K562 (cell line): ENCODE measurements at regions not wholly inside any gene's neighbourhood (a gene's known extent, or its start where the extent isn't known, plus 50 kb on each side); places are given as distances from the start of the nearest gene placed in this dataset.

ENCODE experiments used
- ATAC-seq: fragments of 200-7000 bp; cut with Tn5 transposase; 3 replicates; pipeline ENCODE4 v1.9.1; 2020; ENCODE audit warnings: moderate library complexity
- BruUV-seq: library from RNA; stranded (reverse); fragments of 400-500 nt; replicated peaks from 2 replicates; lab custom pipeline; 2021; lab: Mats Ljungman, UMichigan
- CTCF ChIA-PET: fragments of 300-600 bp; formaldehyde crosslinking; extraction: SDS; loops from one replicate; lab custom pipeline; 2021; ENCODE audit warnings: low intra/inter-chr PET ratio; lab: Yijun Ruan, JAX
- POLR2A ChIA-PET: fragments of 300-600, 350-650 bp; sonication (Branson Sonifier 250); formaldehyde crosslinking; extraction: SDS; loops from one replicate; lab custom pipeline; 2021; ENCODE audit warnings: antibody characterized with exemption, inconsistent platforms; lab: Yijun Ruan, JAX
- DNase-seq, 4 experiments: peaks; one replicate each; pipeline versions ENCODE4 v3.0.0 to v3.0.0-alpha.2; 2011 to 2018; ENCODE audit warnings: low spot score in 3 of 4, mixed read lengths in 3 of 4; ENCODE audit errors: extremely low read depth in 1 of 4
- FAIRE-seq: peaks from 2 replicates; lab custom pipeline; 2011; peaks lifted over from hg19 to GRCh38; lab: Jason Lieb, UNC
- H2AFZ ChIP-seq: 2 replicates; pipeline ENCODE4 v1.6.0; 2011; ENCODE audit warnings: low read depth, low read length, control low read depth, inconsistent platforms
- H3K27ac ChIP-seq: fragments of 200-600 bp; 3 replicates; pipeline ENCODE4 v1.8.0; 2011; ENCODE audit warnings: low read depth, mild to moderate bottlenecking, control low read depth, inconsistent platforms, low read length, moderate library complexity, mixed read lengths; ENCODE audit errors: extremely low read depth
- H3K27me3 ChIP-seq, 2 experiments: fragments of 300-600 bp in 1 of 2; 2 replicates in 1 of 2; 3 replicates in 1 of 2; pipeline versions ENCODE4 v1.6.0 to v1.8.0; 2011; ENCODE audit warnings: inconsistent platforms in 2 of 2, low read length in 2 of 2, mild to moderate bottlenecking in 1 of 2, mixed read lengths in 1 of 2, moderate library complexity in 1 of 2; ENCODE audit not compliant: control insufficient read depth in 2 of 2, insufficient read depth in 2 of 2
- H3K36me3 ChIP-seq: fragments of 300-600 bp; 3 replicates; pipeline ENCODE4 v1.8.0; 2011; ENCODE audit warnings: mild to moderate bottlenecking, low read length, inconsistent platforms; ENCODE audit not compliant: control insufficient read depth, insufficient read depth
- H3K4me1 ChIP-seq, 2 experiments: fragments of 200-600 bp in 1 of 2; replicated peaks in 1 of 2; 2 replicates in 1 of 2; 3 replicates in 1 of 2; pipeline versions ENCODE4 v1.5.1 to v1.8.0; 2011; ENCODE audit warnings: inconsistent platforms in 2 of 2, low read length in 2 of 2, mild to moderate bottlenecking in 1 of 2, mixed read lengths in 1 of 2, moderate library complexity in 1 of 2; ENCODE audit not compliant: control insufficient read depth in 2 of 2, insufficient read depth in 2 of 2
- H3K4me2 ChIP-seq: 2 replicates; pipeline ENCODE4 v1.6.1; 2011; ENCODE audit warnings: low read length, control low read depth, inconsistent platforms, mixed read lengths; ENCODE audit not compliant: insufficient read depth
- H3K4me3 ChIP-seq: fragments of 200-600 bp; sonication (generic), shearing (Covaris generic); 2 replicates; pipeline ENCODE4 v1.5.1; 2016; ENCODE audit warnings: control low read depth, inconsistent platforms
- H3K79me2 ChIP-seq: fragments of 200-600 bp; 3 replicates; pipeline ENCODE4 v1.8.0; 2011; ENCODE audit warnings: low read length, inconsistent platforms; ENCODE audit not compliant: control insufficient read depth, insufficient read depth
- H3K9ac ChIP-seq, 2 experiments: 2 replicates each; pipeline versions ENCODE4 v1.6.0 to v1.6.1; 2011; ENCODE audit warnings: low read depth in 2 of 2, low read length in 2 of 2, control low read depth in 1 of 2, inconsistent platforms in 1 of 2, mild to moderate bottlenecking in 1 of 2, mixed read lengths in 1 of 2; ENCODE audit not compliant: insufficient read depth in 1 of 2
- H3K9me1 ChIP-seq: one replicate; pipeline ENCODE4 v1.6.0; 2011; ENCODE audit warnings: inconsistent platforms, mild to moderate bottlenecking, low read length, moderate library complexity; ENCODE audit not compliant: control insufficient read depth, insufficient read depth
- H3K9me3 ChIP-seq: replicated peaks from 2 replicates; pipeline ENCODE4 v1.5.1; 2011; ENCODE audit warnings: low read depth, low read length, inconsistent platforms; ENCODE audit not compliant: control insufficient read depth, insufficient read depth
- H4K20me1 ChIP-seq: replicated peaks from 2 replicates; pipeline ENCODE4 v1.6.1; 2011; ENCODE audit warnings: low read length, inconsistent platforms, mixed read lengths; ENCODE audit not compliant: control insufficient read depth, insufficient read depth
- SP2 ChIP-seq: IDR thresholded peaks from 2 replicates; pipeline ENCODE4 v1.6.1; 2011; ENCODE audit warnings: mild to moderate bottlenecking, low read depth, low read length, moderate library complexity; ENCODE audit not compliant: poor library complexity, severe bottlenecking; ENCODE audit errors: extremely low read depth
- TCF7L2 ChIP-seq: fragments of 150-350 bp; IDR thresholded peaks from 2 replicates; pipeline ENCODE4 v1.6.1; 2016; ENCODE audit warnings: low read depth, mild to moderate bottlenecking, low read length, moderate library complexity
- THRA ChIP-seq: fragments of 450-650 bp; IDR thresholded peaks from 2 replicates; pipeline ENCODE4 v1.6.1; 2017; ENCODE audit warnings: mild to moderate bottlenecking, moderate library complexity
- ZNF398 ChIP-seq: fragments of 250-450 bp; sonication (Bioruptor Pico); IDR thresholded peaks from 2 replicates; pipeline ENCODE4 v1.8.0; 2021; ENCODE audit warnings: moderate library complexity, mild to moderate bottlenecking, inconsistent platforms
- WGBS: fragments of 100-300 bp; shearing (Covaris generic); methylation state at CpG from one replicate; pipeline ENCODE4 v1.1.6; 2016; ENCODE audit warnings: low coverage, mixed read lengths; ENCODE audit not compliant: insufficient coverage; ENCODE audit errors: missing lambda C conversion rate; 5-methylcytosine and 5-hydroxymethylcytosine counted together
- in situ Hi-C: fragments of 300-500 bp; cut with MboI; formaldehyde crosslinking; loops from 4 replicates; pipeline ENCODE4 v1.15.0; 2018; ENCODE audit warnings: inconsistent platforms, mixed read lengths
- intact Hi-C: fragments of 100-400 bp; cut with micrococcal nuclease; formaldehyde crosslinking; loops from 2 replicates; pipeline ENCODE4 v1.14.2; 2022

GRCh38 chr12:44942714-44943113 lies 66.6 kb upstream of the NELL2 start:
- POLR2A ChIA-PET, result no interaction called here

More at GRCh38 chr12:44942714-44943113, 66.6 kb upstream of the NELL2 start:
- H3K4me3 ChIP-seq, result no peak overlapping the region
- no peaks in the 10 kb centered on the region for H3K4me1 ChIP-seq
- no peak for FAIRE-seq
- no peak for TF ChIP-seq THRA
- TF ChIP-seq SP2, result no peak
- no peak for TF ChIP-seq TCF7L2
- TF ChIP-seq ZNF398 (CRISPR knock-in tag), result no peak
- 0% methylated on average over 5 of the region's 5 CpGs for WGBS
- H3K4me2 ChIP-seq, result no peak overlapping the region
- DNase-seq, result no peak
- no peaks in the 10 kb centered on the region for H3K9me1 ChIP-seq
- no peaks in the 10 kb centered on the region for H4K20me1 ChIP-seq
- no peaks in the 10 kb centered on the region for H3K27me3 ChIP-seq
- H2AFZ ChIP-seq, result no peak overlapping the region
- in situ Hi-C loops, result loop anchor here (25.0 kb wide), 1 partner anchor 930 kb away; no protein-coding TSS in a partner anchor
- H3K36me3 ChIP-seq, result no peaks in the 10 kb centered on the region
- CTCF ChIA-PET, result no interaction called here
- H3K9me3 ChIP-seq, result no peaks in the 10 kb centered on the region
- no peak overlapping the region for H3K27ac ChIP-seq
- no peak overlapping the region for H3K9ac ChIP-seq
- ATAC-seq, result no peak
- BruUV-seq, result no TSS peak
- no peaks in the 10 kb centered on the region for H3K79me2 ChIP-seq
- intact Hi-C loops, result no loop called here
